ENCODE measurements at regions not wholly inside any gene's neighbourhood (a gene's known extent, or its start where the extent isn't known, plus 50 kb on each side); places are given as distances from the start of the nearest gene placed in this dataset.

GRCh38 chr2:236949089-236949905 is 136.4 kb upstream of the COPS8 start:
- H3K9ac ChIP-seq (ENCODE audit: low read depth in 2 of 2, low read length in 2 of 2) = no peak overlapping the region
- no peaks in the 10 kb centered on the region for H3K27me3 ChIP-seq
- no peak overlapping the region for H3K4me3 ChIP-seq
- no peak overlapping the region for H3K27ac ChIP-seq
- intact Hi-C loops (cut with DNase I) = no loop called here
- H3K9me3 ChIP-seq = no peaks in the 10 kb centered on the region
- H3K36me3 ChIP-seq = no peaks in the 10 kb centered on the region
- peak; percentile 13 for DNase-seq
- no peak for TF ChIP-seq CTCF (IDR thresholded peaks at IDR 0.05)
- no peaks in the 10 kb centered on the region for H3K4me1 ChIP-seq

- no peak overlapping the region for H3K27ac ChIP-seq
- no peaks in the 10 kb centered on the region for H3K4me1 ChIP-seq
- no peaks in the 10 kb centered on the region for H3K27me3 ChIP-seq
- no peaks in the 10 kb centered on the region for H3K36me3 ChIP-seq
- H3K9ac ChIP-seq (ENCODE audit: low read depth in 2 of 2, low read length in 2 of 2) = no peak overlapping the region
- H3K4me3 ChIP-seq = no peak overlapping the region
- no peaks in the 10 kb centered on the region for H3K9me3 ChIP-seq
- intact Hi-C loops (cut with DNase I) = no loop called here
- DNase-seq = no peak
- TF ChIP-seq CTCF (IDR thresholded peaks at IDR 0.05) = no peak
These were observed 133.7 kb upstream of the COPS8 start for GRCh38 chr2:236951830-236952475.

GRCh38 chr2:236954641-236955040 is 131.0 kb upstream of the COPS8 start:
- DNase-seq = no peak
- Histone ChIP-seq H3K9ac (ENCODE audit: low read depth in 2 of 2, low read length in 2 of 2) (no peak overlapping the region), H3K4me1 (no peaks in the 10 kb centered on the region), H3K4me3 (no peak overlapping the region), H3K9me3 (no peaks in the 10 kb centered on the region), H3K27ac (no peak overlapping the region), H3K27me3 (no peaks in the 10 kb centered on the region), H3K36me3 (no peaks in the 10 kb centered on the region)
- no peak for TF ChIP-seq CTCF (IDR thresholded peaks at IDR 0.05)
- intact Hi-C loops (cut with DNase I) = no loop called here

GRCh38 chr2:236955521-236956030 is 130.1 kb upstream of the COPS8 start:
- DNase-seq = no peak
- no peaks in the 10 kb centered on the region for H3K9me3 ChIP-seq
- H3K36me3 ChIP-seq = no peaks in the 10 kb centered on the region
- H3K4me3 ChIP-seq = no peak overlapping the region
- H3K27me3 ChIP-seq = no peaks in the 10 kb centered on the region
- intact Hi-C loops (cut with DNase I) = no loop called here
- no peaks in the 10 kb centered on the region for H3K4me1 ChIP-seq
- TF ChIP-seq CTCF (IDR thresholded peaks at IDR 0.05) = no peak
- H3K27ac ChIP-seq = no peak overlapping the region
- H3K9ac ChIP-seq (ENCODE audit: low read depth in 2 of 2, low read length in 2 of 2) = no peak overlapping the region

- Histone ChIP-seq H3K4me3 (no peak overlapping the region), H3K36me3 (no peaks in the 10 kb centered on the region), H3K4me1 (no peaks in the 10 kb centered on the region), H3K27ac (no peak overlapping the region), H3K9ac (ENCODE audit: low read depth in 2 of 2, low read length in 2 of 2) (no peak overlapping the region), H3K9me3 (no peaks in the 10 kb centered on the region), H3K27me3 (no peaks in the 10 kb centered on the region)
- TF ChIP-seq CTCF (IDR thresholded peaks at IDR 0.05) = no peak
- no peak for DNase-seq
- intact Hi-C loops (cut with DNase I) = no loop called here
These were observed 129.6 kb upstream of the COPS8 start for GRCh38 chr2:236956031-236956618.
